Ovary (tissue), 7 donors: ENCODE measurements at regions not wholly inside any gene's neighbourhood (a gene's known extent, or its start where the extent isn't known, plus 50 kb on each side); places are given as distances from the start of the nearest gene placed in this dataset.

ENCODE experiments used
- DNase-seq, 5 donors: peaks; one replicate each; pipeline ENCODE4 v3.0.0-alpha.2; 2019 to 2020
- H3K27ac ChIP-seq, 2 donors: fragments of 200-600 bp; one replicate each; pipeline versions ENCODE4 v1.5.1 to v1.8.0; 2019 to 2022
- H3K27me3 ChIP-seq: fragments of 200-600 bp; one replicate; pipeline ENCODE4 v1.8.0; 2022
- H3K36me3 ChIP-seq: fragments of 200-600 bp; sonication (generic); one replicate; pipeline ENCODE4 v1.5.1; 2019
- H3K4me1 ChIP-seq: one replicate; pipeline ENCODE4 v1.8.1; 2013; ENCODE audit warnings: mild to moderate bottlenecking, moderate library complexity; ENCODE audit not compliant: insufficient read depth
- H3K4me3 ChIP-seq: fragments of 200-600 bp; sonication (generic); one replicate; pipeline ENCODE4 v1.5.1; 2017
- H3K9me3 ChIP-seq, 2 donors: fragments of 200-600 bp in 1 of 2; sonication (generic) in 1 of 2; one replicate each; pipeline versions ENCODE4 v1.5.1 to v1.8.1; 2013 to 2019; ENCODE audit warnings: mild to moderate bottlenecking in 1 of 2, moderate library complexity in 1 of 2
- EP300 ChIP-seq: sonication (generic); formaldehyde crosslinking; IDR thresholded peaks from one replicate; pipeline ENCODE4 v1.6.1; 2017; ENCODE audit warnings: antibody characterized with exemption
- POLR2A ChIP-seq: fragments of 450-650 bp; IDR thresholded peaks from one replicate; pipeline ENCODE4 v1.6.1; 2017; ENCODE audit warnings: antibody characterized with exemption, mild to moderate bottlenecking, moderate library complexity
- WGBS, 3 donors: extraction: QIAGEN DNeasy Blood & Tissue Kit in 1 of 3; methylation state at CpG; one replicate each; pipeline versions ENCODE4 v1.1.5 to v1.1.7; 2013 to 2017; 5-methylcytosine and 5-hydroxymethylcytosine counted together
- intact Hi-C, 4 donors: fragments of 100-400 bp; cut with DNase I; formaldehyde crosslinking; loops; one replicate each; pipeline versions ENCODE4 v1.11.0 to v1.15.1; 2022 to 2023
- TF ChIP-seq, protein P1 (sequence below), 3 donors: fragments of 450-650 bp in 2 of 3; fragments of 200-600 bp in 1 of 3; IDR thresholded peaks; one replicate each; pipeline versions ENCODE4 v1.5.1 to v1.8.0; 2016 to 2022; ENCODE audit warnings: antibody characterized with exemption in 3 of 3, mild to moderate bottlenecking in 1 of 3
- donor health status: DM: no; HTN: no; CAD: no; lungs with moderate emphysema.
- donor health status: DM: no; HTN: no; CAD: no.
- donor health status: Bipolar disorder and iron deficiency.
- donor health status: DM: no; HTN: no; CAD: no.
- donor health status: DM: yes; HTN: yes; CAD: no.

DNA sequence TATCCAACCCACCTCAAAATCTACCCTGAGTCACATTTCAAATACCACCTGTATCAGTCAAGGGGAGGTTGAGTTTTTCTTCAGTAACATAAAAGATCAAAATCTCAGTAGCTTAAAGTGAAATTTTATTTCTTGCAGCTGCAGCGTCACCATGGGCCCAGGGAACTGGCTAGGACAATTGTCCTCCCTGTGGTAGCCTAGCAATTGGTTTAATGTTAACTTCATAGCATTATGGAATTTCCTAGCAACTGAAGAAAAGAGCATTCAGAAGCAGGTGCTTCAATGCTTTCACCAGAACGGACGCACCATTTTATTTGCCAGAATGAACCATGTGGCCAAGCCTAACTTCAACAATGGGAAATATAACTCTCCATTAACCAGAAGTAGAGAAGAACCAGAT is 359.3 kb upstream of the TSHZ3 start:
- H3K4me3 ChIP-seq, result no peak overlapping the region
- H3K36me3 ChIP-seq, result no peaks in the 10 kb centered on the region
- WGBS, 3 donors, result 92 to 97% (median 93%) methylated on average over 3 of the region's 3 CpGs
- no peaks in the 10 kb centered on the region for H3K9me3 ChIP-seq
- DNase-seq, result no peak
- TF ChIP-seq EP300 (no peak), POLR2A (no peak)
- TF ChIP-seq, protein P1, sequence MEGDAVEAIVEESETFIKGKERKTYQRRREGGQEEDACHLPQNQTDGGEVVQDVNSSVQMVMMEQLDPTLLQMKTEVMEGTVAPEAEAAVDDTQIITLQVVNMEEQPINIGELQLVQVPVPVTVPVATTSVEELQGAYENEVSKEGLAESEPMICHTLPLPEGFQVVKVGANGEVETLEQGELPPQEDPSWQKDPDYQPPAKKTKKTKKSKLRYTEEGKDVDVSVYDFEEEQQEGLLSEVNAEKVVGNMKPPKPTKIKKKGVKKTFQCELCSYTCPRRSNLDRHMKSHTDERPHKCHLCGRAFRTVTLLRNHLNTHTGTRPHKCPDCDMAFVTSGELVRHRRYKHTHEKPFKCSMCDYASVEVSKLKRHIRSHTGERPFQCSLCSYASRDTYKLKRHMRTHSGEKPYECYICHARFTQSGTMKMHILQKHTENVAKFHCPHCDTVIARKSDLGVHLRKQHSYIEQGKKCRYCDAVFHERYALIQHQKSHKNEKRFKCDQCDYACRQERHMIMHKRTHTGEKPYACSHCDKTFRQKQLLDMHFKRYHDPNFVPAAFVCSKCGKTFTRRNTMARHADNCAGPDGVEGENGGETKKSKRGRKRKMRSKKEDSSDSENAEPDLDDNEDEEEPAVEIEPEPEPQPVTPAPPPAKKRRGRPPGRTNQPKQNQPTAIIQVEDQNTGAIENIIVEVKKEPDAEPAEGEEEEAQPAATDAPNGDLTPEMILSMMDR (IDR thresholded peaks at IDR 0.05), result no peak
- no peaks in the 10 kb centered on the region for H3K27me3 ChIP-seq
- H3K4me1 ChIP-seq, result no peaks in the 10 kb centered on the region
- intact Hi-C loops, result no loop called here
- H3K27ac ChIP-seq, result no peak overlapping the region

DNA sequence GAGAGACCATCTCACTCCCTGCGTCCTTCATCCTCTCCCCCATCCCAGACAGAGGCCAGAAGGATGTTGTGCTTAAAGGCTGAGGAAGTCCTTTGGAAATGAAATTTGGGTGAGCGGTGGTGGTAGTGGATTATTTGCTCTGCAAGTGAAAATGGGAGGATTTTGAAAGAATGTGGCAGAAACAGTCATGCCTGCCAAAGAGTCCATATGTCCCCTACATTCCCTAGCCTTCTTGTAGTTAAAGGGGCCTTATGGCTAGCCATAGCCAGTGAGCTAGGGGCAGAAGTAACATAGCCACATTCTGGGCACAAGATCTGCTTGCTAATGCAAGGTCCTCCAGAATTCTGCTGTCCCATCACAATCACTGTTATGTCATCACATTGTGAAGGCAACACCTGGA is 360.2 kb upstream of the TSHZ3 start:
- intact Hi-C loops, result no loop called here
- H3K27ac ChIP-seq, result no peak overlapping the region
- H3K4me1 ChIP-seq, result no peaks in the 10 kb centered on the region
- TF ChIP-seq, protein P1 (IDR thresholded peaks at IDR 0.05), result no peak
- TF ChIP-seq EP300 (no peak), POLR2A (no peak)
- no peak overlapping the region for H3K4me3 ChIP-seq
- WGBS, 3 donors, result 81 to 85% (median 82%) methylated on average over 2 of the region's 2 CpGs
- H3K9me3 ChIP-seq, result no peaks in the 10 kb centered on the region
- no peak for DNase-seq
- H3K27me3 ChIP-seq, result no peaks in the 10 kb centered on the region
- H3K36me3 ChIP-seq, result no peaks in the 10 kb centered on the region

DNA sequence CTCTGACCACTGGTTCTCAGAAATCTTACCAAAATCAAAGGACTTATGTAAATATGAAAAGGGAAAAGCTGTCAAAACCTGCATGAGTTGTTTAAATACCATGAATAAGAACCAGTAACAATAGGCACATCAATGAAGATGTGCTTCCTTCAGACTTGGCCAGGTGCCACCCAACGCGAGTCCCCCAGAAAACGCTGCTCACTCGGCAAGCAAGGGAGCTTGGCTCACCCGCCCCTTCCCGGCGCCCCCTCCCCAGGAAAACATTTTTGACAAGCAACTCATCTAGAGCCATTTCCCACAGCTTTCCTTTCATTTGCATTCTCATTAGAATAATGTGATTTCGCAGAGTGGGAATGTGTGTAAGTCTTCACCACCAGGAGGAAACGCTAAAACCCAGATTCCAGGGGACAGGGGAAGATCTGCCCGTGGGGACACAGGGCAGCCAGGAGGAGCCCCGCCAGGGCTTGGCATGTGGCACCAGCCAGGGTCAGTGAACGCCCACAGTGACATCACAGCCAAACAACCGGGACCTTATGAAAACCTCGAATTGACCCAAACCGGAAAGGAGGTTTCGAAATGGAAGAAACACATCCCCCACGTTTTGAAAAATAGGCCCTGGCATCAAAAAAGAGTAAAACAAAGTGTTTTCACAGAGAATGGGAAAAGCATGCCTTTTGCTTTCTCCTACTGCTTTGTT is 366.2 kb upstream of the TSHZ3 start:
- H3K4me3 ChIP-seq, result no peak overlapping the region
- H3K9me3 ChIP-seq, result no peaks in the 10 kb centered on the region
- TF ChIP-seq, protein P1 (IDR thresholded peaks at IDR 0.05), result no peak
- no peak for TF ChIP-seq EP300
- no peak for TF ChIP-seq POLR2A
- WGBS, 3 donors, result 57 to 62% (median 58%) methylated on average over 17 of the region's 17 CpGs
- no peak overlapping the region for H3K27ac ChIP-seq
- peak; percentile 30 to 65 (median 53) for DNase-seq
- intact Hi-C loops, result no loop called here
- peaks cover 6% of the 10 kb centered on the region for H3K4me1 ChIP-seq
- H3K36me3 ChIP-seq, result no peaks in the 10 kb centered on the region
- H3K27me3 ChIP-seq, result no peaks in the 10 kb centered on the region

DNA sequence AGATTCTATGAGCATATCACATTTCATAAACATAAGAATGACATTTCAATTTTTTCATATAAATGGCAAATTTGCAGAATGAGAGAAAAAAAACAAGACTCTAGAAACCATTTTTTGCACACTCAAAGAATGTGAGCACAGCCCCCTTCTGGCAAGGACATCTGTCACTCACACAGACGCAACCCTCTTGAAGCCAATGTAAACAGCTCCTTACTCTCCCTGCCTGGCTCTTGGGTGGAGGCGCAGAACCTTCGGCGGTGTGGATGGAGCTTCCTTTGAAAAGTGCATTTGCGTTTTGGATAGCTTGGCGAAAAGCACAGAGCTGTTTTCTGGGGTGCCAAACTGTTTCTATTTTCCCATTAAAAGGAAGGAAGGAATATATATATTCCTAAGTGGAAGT is 367.6 kb upstream of the TSHZ3 start:
- H3K4me1 ChIP-seq, result peaks cover 6% of the 10 kb centered on the region
- WGBS, 3 donors, result 91 to 97% (median 92%) methylated on average over 6 of the region's 6 CpGs
- intact Hi-C loops, result no loop called here
- H3K36me3 ChIP-seq, result no peaks in the 10 kb centered on the region
- no peak overlapping the region for H3K4me3 ChIP-seq
- no peaks in the 10 kb centered on the region for H3K27me3 ChIP-seq
- TF ChIP-seq EP300, result no peak
- TF ChIP-seq, protein P1 (IDR thresholded peaks at IDR 0.05), result no peak
- TF ChIP-seq POLR2A, result no peak
- H3K27ac ChIP-seq, result no peak overlapping the region
- H3K9me3 ChIP-seq, result no peaks in the 10 kb centered on the region
- DNase-seq, result no peak
